ENCODE measurements at regions not wholly inside any gene's neighbourhood (a gene's known extent, or its start where the extent isn't known, plus 50 kb on each side); places are given as distances from the start of the nearest gene placed in this dataset.

GRCh38 chr11:23570828-23571227, 710.6 kb upstream of the CCDC179 start:
- no peak for TF ChIP-seq CTCF (IDR thresholded peaks at IDR 0.05; ENCODE audit: insufficient read depth, missing control alignments)
- DNase-seq (ENCODE audit: insufficient read length, low spot score) (no peak), FAIRE-seq (no peak)

- no peak for TF ChIP-seq CTCF (IDR thresholded peaks at IDR 0.05; ENCODE audit: insufficient read depth, missing control alignments)
- DNase-seq (ENCODE audit: insufficient read length, low spot score) (no peak), FAIRE-seq (no peak)
Measured at GRCh38 chr11:23573429-23573828, 713.2 kb upstream of the CCDC179 start.

- no peak for FAIRE-seq
- DNase-seq (ENCODE audit: insufficient read length, low spot score), result no peak
- no peak for TF ChIP-seq CTCF (IDR thresholded peaks at IDR 0.05; ENCODE audit: insufficient read depth, missing control alignments)
Measured at GRCh38 chr11:23574149-23574548, 713.9 kb upstream of the CCDC179 start.

GRCh38 chr11:23577296-23577695, 717.0 kb upstream of the CCDC179 start:
- no peak for DNase-seq (ENCODE audit: insufficient read length, low spot score)
- TF ChIP-seq CTCF (IDR thresholded peaks at IDR 0.05; ENCODE audit: insufficient read depth, missing control alignments), result no peak
- FAIRE-seq, result no peak

GRCh38 chr11:23585416-23586104, 725.3 kb upstream of the CCDC179 start:
- DNase-seq (ENCODE audit: insufficient read length, low spot score), result no peak

GRCh38 chr11:23586173-23586572, 725.9 kb upstream of the CCDC179 start:
- TF ChIP-seq CTCF (IDR thresholded peaks at IDR 0.05; ENCODE audit: insufficient read depth, missing control alignments), result no peak
- DNase-seq (ENCODE audit: insufficient read length, low spot score), result no peak
- no peak for FAIRE-seq

More at GRCh38 chr11:23585416-23586104, 725.3 kb upstream of the CCDC179 start:
- no peak for FAIRE-seq
- no peak for TF ChIP-seq CTCF (IDR thresholded peaks at IDR 0.05; ENCODE audit: insufficient read depth, missing control alignments)

GRCh38 chr11:23590596-23591308, 730.5 kb upstream of the CCDC179 start:
- DNase-seq (ENCODE audit: insufficient read length, low spot score) (no peak), FAIRE-seq (no peak)
- no peak for TF ChIP-seq CTCF (IDR thresholded peaks at IDR 0.05; ENCODE audit: insufficient read depth, missing control alignments)

Measured in D721Med (cell line).